Fibroblast of mammary gland (primary cell): ENCODE measurements at regions not wholly inside any gene's neighbourhood (a gene's known extent, or its start where the extent isn't known, plus 50 kb on each side); places are given as distances from the start of the nearest gene placed in this dataset.
"Not testable (repeated sequence)": the region's sequence is repeated elsewhere in the genome, so short reads cannot be mapped to it uniquely, and the experiment has no call there.

Experiments used
- DNase-seq: peaks from one replicate; pipeline ENCODE4 v3.0.0-alpha.2; 2010; ENCODE audit warnings: low read depth
- H3K4me3 ChIP-seq: 2 replicates; pipeline ENCODE4 v1.5.1; 2011; ENCODE audit warnings: low read depth, mild to moderate bottlenecking, low read length, moderate library complexity; ENCODE audit not compliant: control insufficient read depth
- CTCF ChIP-seq: conservative IDR thresholded peaks from 2 replicates; pipeline ENCODE4 v1.5.1; 2011; ENCODE audit warnings: low read depth, low read length, inconsistent platforms; ENCODE audit not compliant: control insufficient read depth, insufficient read depth

- TF ChIP-seq CTCF: no peak
- no peak for DNase-seq
- H3K4me3 ChIP-seq: no peak overlapping the region
These were observed 245.1 kb upstream of the PRSS16 start for GRCh38 chr6:27002447-27002846.

- H3K4me3 ChIP-seq: no peak overlapping the region
- DNase-seq: no peak
- no peak for TF ChIP-seq CTCF
These were observed 240.5 kb upstream of the PRSS16 start for GRCh38 chr6:27007020-27007419.

GRCh38 chr6:27008613-27009012 lies 238.9 kb upstream of the PRSS16 start:
- H3K4me3 ChIP-seq, DNase-seq: not testable (repeated sequence)

GRCh38 chr6:27014053-27014452 lies 233.4 kb upstream of the PRSS16 start:
- DNase-seq, H3K4me3 ChIP-seq: not testable (repeated sequence)

- no peak overlapping the region for H3K4me3 ChIP-seq
- no peak for DNase-seq
- no peak for TF ChIP-seq CTCF
These were observed 230.8 kb upstream of the PRSS16 start for GRCh38 chr6:27016689-27017088.

GRCh38 chr6:27018401-27018800 lies 229.1 kb upstream of the PRSS16 start:
- H3K4me3 ChIP-seq, DNase-seq: not testable (repeated sequence)

- TF ChIP-seq CTCF: no peak
- peak; percentile 93 for DNase-seq
- peak overlapping the region; percentile 78 for H3K4me3 ChIP-seq
These were observed 227.6 kb upstream of the PRSS16 start for GRCh38 chr6:27019651-27020552.

GRCh38 chr6:27020553-27020880 lies 227.0 kb upstream of the PRSS16 start:
- H3K4me3 ChIP-seq: peak overlapping the region; percentile 78
- no peak for TF ChIP-seq CTCF
- DNase-seq: no peak
